CD4-positive, alpha-beta T cell treated with Interleukin-12 subunit alpha and Interleukin-12 subunit beta, for 1 hour (primary cell): ENCODE measurements at regions not wholly inside any gene's neighbourhood (a gene's known extent, or its start where the extent isn't known, plus 50 kb on each side); places are given as distances from the start of the nearest gene placed in this dataset.

Experiments
- DNase-seq: peaks from one replicate; pipeline ENCODE4 v3.0.0-alpha.2; 2020

- no peak for DNase-seq
Measured at GRCh38 chr1:58893257-58893869, 109.5 kb upstream of the JUN start.

DNA sequence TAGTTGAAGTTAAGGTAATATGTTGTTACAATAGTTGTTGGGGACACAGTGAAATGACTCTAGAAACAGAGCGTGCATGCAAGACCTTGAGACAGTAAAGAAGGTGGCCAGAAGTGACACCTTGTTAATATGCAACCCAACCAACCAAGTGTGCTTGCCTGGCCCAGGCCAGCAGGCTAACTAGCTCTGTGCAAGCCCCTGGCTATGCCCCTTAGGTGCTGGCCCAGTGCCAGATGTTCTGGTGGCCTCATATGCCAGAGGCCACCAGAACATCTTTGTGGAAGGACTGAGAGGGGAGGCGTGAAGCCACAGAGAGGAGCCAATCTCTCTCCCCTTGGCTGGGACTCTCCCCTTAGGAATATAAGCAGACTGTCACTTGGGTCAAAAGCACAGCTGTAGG is 111.2 kb upstream of the JUN start:
- DNase-seq = no peak

GRCh38 chr1:58895559-58896145 is 111.8 kb upstream of the JUN start:
- DNase-seq = no peak

DNA sequence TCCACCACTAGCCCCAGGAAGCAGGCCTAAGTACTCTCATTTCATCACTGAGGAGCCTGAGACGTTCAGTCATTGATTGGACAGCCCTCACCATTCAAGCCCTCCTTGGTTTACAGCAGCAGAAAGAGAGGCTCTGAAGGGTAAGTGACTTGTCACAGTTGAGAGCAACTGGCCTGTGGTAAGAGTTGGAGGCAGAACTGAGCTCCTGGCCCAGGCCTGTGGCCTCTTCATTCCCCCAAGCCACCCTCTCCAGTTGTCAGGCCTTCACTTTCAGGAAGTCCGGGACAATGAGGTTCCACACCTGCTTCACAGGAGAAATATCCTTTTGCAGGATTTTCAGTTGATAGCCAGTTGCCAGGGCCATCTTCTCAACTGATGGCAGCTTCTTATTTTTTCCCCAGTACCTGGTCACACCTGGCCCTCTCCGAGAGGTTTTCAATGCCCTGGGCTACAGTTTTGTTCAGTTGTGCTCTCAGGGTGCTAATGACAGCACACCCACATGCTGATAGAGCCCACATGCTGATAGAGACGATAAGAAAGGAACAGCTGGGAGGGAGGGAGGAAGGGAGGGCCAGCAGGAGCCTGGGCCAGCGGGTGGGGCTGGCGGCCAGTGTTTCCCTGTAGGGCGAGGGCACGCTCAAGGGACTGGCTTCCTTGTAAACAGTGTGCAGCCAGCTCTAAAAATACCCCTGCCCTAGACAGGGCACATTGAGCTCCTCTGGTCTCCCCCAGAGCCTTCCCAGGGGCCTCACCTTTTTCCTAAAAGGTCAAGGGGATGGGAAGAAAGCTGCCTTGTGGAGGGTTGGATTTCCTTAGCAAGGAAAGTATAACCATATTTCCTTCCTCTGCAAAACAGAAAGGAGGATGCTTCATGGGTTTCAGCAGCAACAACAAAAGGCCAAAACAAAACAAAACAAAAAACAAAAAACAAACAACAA is 112.7 kb upstream of the JUN start:
- DNase-seq = no peak

GRCh38 chr1:58898739-58899586 is 115.1 kb upstream of the JUN start:
- no peak for DNase-seq

DNA sequence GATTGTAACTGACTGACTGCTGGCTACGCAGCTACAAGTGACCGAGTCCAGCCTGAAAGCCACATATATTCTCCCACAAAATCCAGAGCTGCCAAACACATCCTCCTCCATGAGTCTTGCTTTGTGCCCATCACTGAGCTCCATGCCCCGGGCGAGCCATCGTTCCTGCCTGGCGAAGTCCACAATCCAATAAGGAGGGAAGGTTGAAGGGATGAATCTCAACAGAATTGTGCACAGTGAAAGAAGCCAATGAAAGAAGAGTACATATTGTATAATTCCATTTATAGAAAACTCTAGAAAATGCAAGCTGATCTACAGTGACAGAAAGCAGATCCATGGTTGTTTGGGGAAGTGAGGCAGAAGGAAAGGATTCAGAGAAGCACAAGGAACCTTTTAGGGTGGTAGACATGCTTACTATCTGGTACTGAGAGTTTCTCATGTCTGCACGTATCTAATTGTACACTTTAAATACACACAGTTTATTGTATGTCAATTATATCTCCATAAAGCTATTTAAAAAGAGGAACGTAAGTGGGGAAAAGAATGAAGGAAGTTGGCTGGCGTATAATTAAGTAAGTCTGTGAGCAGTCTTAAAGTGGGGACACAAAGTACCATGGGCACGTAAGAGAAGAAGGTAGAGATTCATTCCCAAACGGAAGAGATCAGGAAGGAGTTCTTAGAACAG is 115.9 kb upstream of the JUN start:
- DNase-seq = no peak

GRCh38 chr1:58900396-58900795 is 116.5 kb upstream of the JUN start:
- DNase-seq = no peak

GRCh38 chr1:58901008-58901407 is 117.2 kb upstream of the JUN start:
- DNase-seq = no peak

GRCh38 chr1:58902830-58903513 is 119.1 kb upstream of the JUN start:
- no peak for DNase-seq

- DNase-seq = peak; percentile 78
Measured at GRCh38 chr1:58903514-58904298, 119.9 kb upstream of the JUN start.

- no peak for DNase-seq
Measured at GRCh38 chr1:58904299-58905125, 120.7 kb upstream of the JUN start.

DNA sequence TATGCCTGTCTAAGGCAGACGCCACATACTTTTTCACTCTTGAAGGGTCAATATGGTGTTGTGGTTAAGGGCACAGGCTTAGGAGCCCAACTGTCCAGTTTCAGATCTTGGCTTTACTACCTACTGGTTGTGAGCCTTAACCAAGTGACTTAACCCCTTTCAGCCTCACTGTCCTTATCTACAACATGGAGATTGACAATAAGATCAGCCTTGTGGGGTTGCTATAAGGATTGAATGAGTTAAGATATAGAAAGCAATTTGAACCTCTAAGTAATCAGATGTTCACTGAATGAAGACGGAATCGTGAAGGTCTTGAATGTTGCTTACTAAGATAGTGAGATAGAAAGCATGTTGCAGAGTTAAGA is 121.3 kb upstream of the JUN start:
- DNase-seq = no peak

- DNase-seq = no peak
Measured at GRCh38 chr1:58905628-58906221, 121.9 kb upstream of the JUN start.

- DNase-seq = no peak
Measured at GRCh38 chr1:58907398-58907797, 123.6 kb upstream of the JUN start.

GRCh38 chr1:58908561-58909560 is 125.0 kb upstream of the JUN start:
- DNase-seq = no peak

- DNase-seq = no peak
Measured at GRCh38 chr1:58909914-58910681, 126.3 kb upstream of the JUN start.

DNA sequence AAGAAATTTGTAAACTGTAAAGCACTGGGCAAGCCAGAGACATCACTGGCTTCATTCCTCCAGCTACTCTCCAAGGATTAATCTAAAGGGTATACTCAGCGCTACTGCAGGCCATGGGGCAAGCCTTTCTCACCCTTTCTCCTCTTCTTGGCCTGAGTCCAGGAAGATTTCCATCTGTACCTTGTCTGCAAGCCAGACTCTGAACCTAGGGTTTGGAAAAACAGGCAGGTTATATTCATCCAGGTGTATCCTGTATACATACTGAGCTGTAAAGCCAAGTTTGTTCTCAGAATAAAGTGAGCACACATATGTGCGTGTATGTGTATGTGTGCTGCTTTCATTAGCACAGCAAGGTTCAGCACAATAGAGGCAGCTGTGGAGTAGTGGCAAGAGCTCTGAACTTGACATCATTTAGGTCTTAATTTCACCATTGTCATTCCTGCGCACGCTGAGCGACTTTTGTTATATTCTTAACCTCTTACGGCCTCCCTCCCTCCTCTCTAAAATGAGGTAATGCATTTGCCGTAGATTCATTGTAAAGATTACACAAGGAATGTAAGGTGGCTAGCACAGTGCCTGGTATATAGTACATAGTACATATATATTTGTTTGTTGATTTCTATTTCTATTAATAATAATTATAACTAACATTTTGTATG is 128.1 kb upstream of the JUN start:
- no peak for DNase-seq
